K562 (cell line): ENCODE measurements at regions not wholly inside any gene's neighbourhood (a gene's known extent, or its start where the extent isn't known, plus 50 kb on each side); places are given as distances from the start of the nearest gene placed in this dataset.

Source experiments
- ATAC-seq: fragments of 200-7000 bp; cut with Tn5 transposase; 3 replicates; pipeline ENCODE4 v1.9.1; 2020; ENCODE audit warnings: moderate library complexity
- BruUV-seq: library from RNA; stranded (reverse); fragments of 400-500 nt; replicated peaks from 2 replicates; lab custom pipeline; 2021; lab: Mats Ljungman, UMichigan
- CTCF ChIA-PET: fragments of 300-600 bp; formaldehyde crosslinking; extraction: SDS; loops from one replicate; lab custom pipeline; 2021; ENCODE audit warnings: low intra/inter-chr PET ratio; lab: Yijun Ruan, JAX
- POLR2A ChIA-PET: fragments of 300-600, 350-650 bp; sonication (Branson Sonifier 250); formaldehyde crosslinking; extraction: SDS; loops from one replicate; lab custom pipeline; 2021; ENCODE audit warnings: antibody characterized with exemption, inconsistent platforms; lab: Yijun Ruan, JAX
- DNase-seq, 4 experiments: peaks; one replicate each; pipeline versions ENCODE4 v3.0.0 to v3.0.0-alpha.2; 2011 to 2018; ENCODE audit warnings: low spot score in 3 of 4, mixed read lengths in 3 of 4; ENCODE audit errors: extremely low read depth in 1 of 4
- FAIRE-seq: peaks from 2 replicates; lab custom pipeline; 2011; peaks lifted over from hg19 to GRCh38; lab: Jason Lieb, UNC
- H2AFZ ChIP-seq: 2 replicates; pipeline ENCODE4 v1.6.0; 2011; ENCODE audit warnings: low read depth, low read length, control low read depth, inconsistent platforms
- H3K27ac ChIP-seq: fragments of 200-600 bp; 3 replicates; pipeline ENCODE4 v1.8.0; 2011; ENCODE audit warnings: low read depth, mild to moderate bottlenecking, control low read depth, inconsistent platforms, low read length, moderate library complexity, mixed read lengths; ENCODE audit errors: extremely low read depth
- H3K27me3 ChIP-seq, 2 experiments: fragments of 300-600 bp in 1 of 2; 2 replicates in 1 of 2; 3 replicates in 1 of 2; pipeline versions ENCODE4 v1.6.0 to v1.8.0; 2011; ENCODE audit warnings: inconsistent platforms in 2 of 2, low read length in 2 of 2, mild to moderate bottlenecking in 1 of 2, mixed read lengths in 1 of 2, moderate library complexity in 1 of 2; ENCODE audit not compliant: control insufficient read depth in 2 of 2, insufficient read depth in 2 of 2
- H3K36me3 ChIP-seq: fragments of 300-600 bp; 3 replicates; pipeline ENCODE4 v1.8.0; 2011; ENCODE audit warnings: mild to moderate bottlenecking, low read length, inconsistent platforms; ENCODE audit not compliant: control insufficient read depth, insufficient read depth
- H3K4me1 ChIP-seq, 2 experiments: fragments of 200-600 bp in 1 of 2; replicated peaks in 1 of 2; 2 replicates in 1 of 2; 3 replicates in 1 of 2; pipeline versions ENCODE4 v1.5.1 to v1.8.0; 2011; ENCODE audit warnings: inconsistent platforms in 2 of 2, low read length in 2 of 2, mild to moderate bottlenecking in 1 of 2, mixed read lengths in 1 of 2, moderate library complexity in 1 of 2; ENCODE audit not compliant: control insufficient read depth in 2 of 2, insufficient read depth in 2 of 2
- H3K4me2 ChIP-seq: 2 replicates; pipeline ENCODE4 v1.6.1; 2011; ENCODE audit warnings: low read length, control low read depth, inconsistent platforms, mixed read lengths; ENCODE audit not compliant: insufficient read depth
- H3K4me3 ChIP-seq: fragments of 200-600 bp; sonication (generic), shearing (Covaris generic); 2 replicates; pipeline ENCODE4 v1.5.1; 2016; ENCODE audit warnings: control low read depth, inconsistent platforms
- H3K79me2 ChIP-seq: fragments of 200-600 bp; 3 replicates; pipeline ENCODE4 v1.8.0; 2011; ENCODE audit warnings: low read length, inconsistent platforms; ENCODE audit not compliant: control insufficient read depth, insufficient read depth
- H3K9ac ChIP-seq, 2 experiments: 2 replicates each; pipeline versions ENCODE4 v1.6.0 to v1.6.1; 2011; ENCODE audit warnings: low read depth in 2 of 2, low read length in 2 of 2, control low read depth in 1 of 2, inconsistent platforms in 1 of 2, mild to moderate bottlenecking in 1 of 2, mixed read lengths in 1 of 2; ENCODE audit not compliant: insufficient read depth in 1 of 2
- H3K9me1 ChIP-seq: one replicate; pipeline ENCODE4 v1.6.0; 2011; ENCODE audit warnings: inconsistent platforms, mild to moderate bottlenecking, low read length, moderate library complexity; ENCODE audit not compliant: control insufficient read depth, insufficient read depth
- H3K9me3 ChIP-seq: replicated peaks from 2 replicates; pipeline ENCODE4 v1.5.1; 2011; ENCODE audit warnings: low read depth, low read length, inconsistent platforms; ENCODE audit not compliant: control insufficient read depth, insufficient read depth
- H4K20me1 ChIP-seq: replicated peaks from 2 replicates; pipeline ENCODE4 v1.6.1; 2011; ENCODE audit warnings: low read length, inconsistent platforms, mixed read lengths; ENCODE audit not compliant: control insufficient read depth, insufficient read depth
- ATF7 ChIP-seq: fragments of 450-650 bp; IDR thresholded peaks from 2 replicates; pipeline ENCODE4 v1.7.1; 2014; ENCODE audit warnings: mild to moderate bottlenecking, moderate library complexity
- CXXC5 ChIP-seq: fragments of 250-450 bp; sonication (Bioruptor Pico); IDR thresholded peaks from 2 replicates; pipeline ENCODE4 v1.8.0; 2022; ENCODE audit warnings: inconsistent platforms, mild to moderate bottlenecking, moderate library complexity
- KHSRP ChIP-seq: fragments of 450-650 bp; IDR thresholded peaks from 2 replicates; pipeline ENCODE4 v1.6.1; 2017
- MEF2A ChIP-seq: IDR thresholded peaks from 2 replicates; pipeline ENCODE4 v1.6.1; 2011; ENCODE audit warnings: low read depth, mild to moderate bottlenecking, low read length, moderate library complexity; ENCODE audit not compliant: control insufficient read depth
- PCBP1 ChIP-seq: fragments of 200-400 bp; formaldehyde crosslinking; IDR thresholded peaks from 2 replicates; pipeline ENCODE4 v1.6.1; 2018; ENCODE audit warnings: mild to moderate bottlenecking, low read depth, low read length; ENCODE audit not compliant: poor library complexity, severe bottlenecking
- PHB2 ChIP-seq: fragments of 450-650 bp; IDR thresholded peaks from 2 replicates; pipeline ENCODE4 v1.6.1; 2017; ENCODE audit warnings: low read depth
- RNF219 ChIP-seq: fragments of 250-450 bp; sonication (Bioruptor Pico); IDR thresholded peaks from 2 replicates; pipeline ENCODE4 v1.5.0; 2022; ENCODE audit warnings: mild to moderate bottlenecking
- TAF9B ChIP-seq: fragments of 450-650 bp; IDR thresholded peaks from 2 replicates; pipeline ENCODE4 v1.6.1; 2018; ENCODE audit warnings: mild to moderate bottlenecking; ENCODE audit not compliant: partially characterized antibody
- THAP12 ChIP-seq: fragments of 250-450 bp; sonication (Bioruptor Pico); IDR thresholded peaks from 2 replicates; pipeline ENCODE4 v1.9.0; 2021; ENCODE audit warnings: mild to moderate bottlenecking, inconsistent platforms
- ZBTB5 ChIP-seq: fragments of 450-650 bp; IDR thresholded peaks from 2 replicates; pipeline ENCODE4 v1.6.1; 2017; ENCODE audit warnings: antibody characterized with exemption
- WGBS: fragments of 100-300 bp; shearing (Covaris generic); methylation state at CpG from one replicate; pipeline ENCODE4 v1.1.6; 2016; ENCODE audit warnings: low coverage, mixed read lengths; ENCODE audit not compliant: insufficient coverage; ENCODE audit errors: missing lambda C conversion rate; 5-methylcytosine and 5-hydroxymethylcytosine counted together
- in situ Hi-C: fragments of 300-500 bp; cut with MboI; formaldehyde crosslinking; loops from 4 replicates; pipeline ENCODE4 v1.15.0; 2018; ENCODE audit warnings: inconsistent platforms, mixed read lengths
- intact Hi-C: fragments of 100-400 bp; cut with micrococcal nuclease; formaldehyde crosslinking; loops from 2 replicates; pipeline ENCODE4 v1.14.2; 2022

GRCh38 chr14:101125719-101126651 is 222.5 kb upstream of the RTL1 start (continued):
- no peak for TF ChIP-seq RNF219

- FAIRE-seq (no peak), ATAC-seq (no peak), DNase-seq (no peak)
- no peaks in the 10 kb centered on the region for H4K20me1 ChIP-seq
- intact Hi-C loops (no loop called here), in situ Hi-C loops (no loop called here)
- H2AFZ ChIP-seq: no peak overlapping the region
- no TSS peak for BruUV-seq
- H3K9me1 ChIP-seq: no peaks in the 10 kb centered on the region
- POLR2A ChIA-PET: no interaction called here
- H3K4me2 ChIP-seq: no peak overlapping the region
- no peaks in the 10 kb centered on the region for H3K36me3 ChIP-seq
- H3K27me3 ChIP-seq: peaks cover 0 to 64% of the 10 kb centered on the region in 2 experiments; a peak in 2 of 5 replicates
- CTCF ChIA-PET: no interaction called here
- no peak for TF ChIP-seq ZBTB5
- TF ChIP-seq CXXC5 (CRISPR knock-in tag): no peak
- no peak for TF ChIP-seq PCBP1
- no peak for TF ChIP-seq PHB2
- no peak for TF ChIP-seq TAF9B
- TF ChIP-seq KHSRP: no peak
- TF ChIP-seq THAP12: no peak
- no peak for TF ChIP-seq MEF2A
- no peak for TF ChIP-seq ATF7
- no peaks in the 10 kb centered on the region for H3K79me2 ChIP-seq
- no peak overlapping the region for H3K27ac ChIP-seq
- WGBS: 0% methylated on average over 2 of the region's 4 CpGs
- H3K9ac ChIP-seq: no peak overlapping the region
- no peaks in the 10 kb centered on the region for H3K9me3 ChIP-seq
- no peaks in the 10 kb centered on the region; a peak in 1 of 5 replicates for H3K4me1 ChIP-seq
- H3K4me3 ChIP-seq: no peak overlapping the region
Measured at GRCh38 chr14:101126731-101127130, 223.2 kb upstream of the RTL1 start.
